ENCODE measurements at regions not wholly inside any gene's neighbourhood (a gene's known extent, or its start where the extent isn't known, plus 50 kb on each side); places are given as distances from the start of the nearest gene placed in this dataset.
"Not testable (repeated sequence)": the region's sequence is repeated elsewhere in the genome, so short reads cannot be mapped to it uniquely, and the experiment has no call there.

- Histone ChIP-seq H3K9me3 (replicated peaks; ENCODE audit: insufficient read depth, low read length) (no peaks in the 10 kb centered on the region), H3K27me3 (replicated peaks; ENCODE audit: insufficient read depth, low read length) (no peaks in the 10 kb centered on the region), H3K4me1 (ENCODE audit: low read length) (no peaks in the 10 kb centered on the region), H4K20me1 (ENCODE audit: insufficient read depth, low read length) (no peaks in the 10 kb centered on the region), H3K79me2 (ENCODE audit: low read length) (no peaks in the 10 kb centered on the region), H3K27ac (ENCODE audit: low read length) (no peak overlapping the region), H3F3A (ENCODE audit: insufficient read depth, low read length) (no peaks in the 10 kb centered on the region), H3K4me3 (ENCODE audit: low read length) (no peak overlapping the region), H3K36me3 (replicated peaks; ENCODE audit: insufficient read depth, low read length) (no peaks in the 10 kb centered on the region), H2AFZ (ENCODE audit: low read length) (no peak overlapping the region), H3K4me2 (ENCODE audit: low read depth, low read length) (no peak overlapping the region), H3K9me2 (replicated peaks; ENCODE audit: insufficient read depth, low read length) (no peaks in the 10 kb centered on the region), H3K9ac (ENCODE audit: low read length) (no peak overlapping the region)
- DNase-seq: no peak
- TF ChIP-seq EZH2 (optimal IDR thresholded peaks at IDR 0.05; ENCODE audit: low read depth, low read length): no peak
- no peak for TF ChIP-seq CTCF (IDR thresholded peaks at IDR 0.05; ENCODE audit: low read length)
- TF ChIP-seq EZH2phosphoT487 (IDR thresholded peaks at IDR 0.05; ENCODE audit: low read length): no peak
Observed at GRCh38 chr9:102892025-102892424, 103.1 kb upstream of the CYLC2 start.

GRCh38 chr9:102888747-102889146, 106.4 kb upstream of the CYLC2 start:
- not testable (repeated sequence) for H3K9ac ChIP-seq (ENCODE audit: low read length); H3K36me3 ChIP-seq (replicated peaks; ENCODE audit: insufficient read depth, low read length); H3K4me2 ChIP-seq (ENCODE audit: low read depth, low read length); DNase-seq; H3K9me3 ChIP-seq (replicated peaks; ENCODE audit: insufficient read depth, low read length); H3K79me2 ChIP-seq (ENCODE audit: low read length); H3K4me3 ChIP-seq (ENCODE audit: low read length); H3K27ac ChIP-seq (ENCODE audit: low read length); H3K9me2 ChIP-seq (replicated peaks; ENCODE audit: insufficient read depth, low read length); H3F3A ChIP-seq (ENCODE audit: insufficient read depth, low read length); H3K4me1 ChIP-seq (ENCODE audit: low read length); H4K20me1 ChIP-seq (ENCODE audit: insufficient read depth, low read length); H2AFZ ChIP-seq (ENCODE audit: low read length); H3K27me3 ChIP-seq (replicated peaks; ENCODE audit: insufficient read depth, low read length)

DNA sequence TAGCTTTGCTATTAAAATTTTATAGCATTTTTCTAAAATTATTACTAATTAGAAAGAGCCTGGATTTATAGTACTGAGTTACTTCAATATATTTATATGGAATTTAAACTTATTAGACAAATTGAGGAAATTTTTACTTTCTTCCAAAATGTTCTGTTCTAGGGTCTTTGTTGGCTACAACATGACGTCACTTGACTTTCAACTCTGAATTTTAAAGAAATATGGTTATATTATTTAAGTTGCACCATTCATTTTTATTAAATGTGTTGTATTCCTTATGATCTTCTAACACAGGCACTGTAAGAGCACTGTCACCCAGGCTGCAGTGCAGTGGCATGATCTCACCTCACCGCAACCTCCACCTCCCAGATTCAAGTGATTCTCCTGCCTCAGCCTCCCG, 119.4 kb upstream of the CYLC2 start:
- Histone ChIP-seq H4K20me1 (ENCODE audit: insufficient read depth, low read length) (no peaks in the 10 kb centered on the region), H3K4me3 (ENCODE audit: low read length) (no peak overlapping the region), H3K4me1 (ENCODE audit: low read length) (no peaks in the 10 kb centered on the region), H3K79me2 (ENCODE audit: low read length) (no peaks in the 10 kb centered on the region), H3K9me2 (replicated peaks; ENCODE audit: insufficient read depth, low read length) (no peaks in the 10 kb centered on the region), H3F3A (ENCODE audit: insufficient read depth, low read length) (no peaks in the 10 kb centered on the region), H3K27me3 (replicated peaks; ENCODE audit: insufficient read depth, low read length) (no peaks in the 10 kb centered on the region), H3K9ac (ENCODE audit: low read length) (no peak overlapping the region), H3K4me2 (ENCODE audit: low read depth, low read length) (no peak overlapping the region), H3K9me3 (replicated peaks; ENCODE audit: insufficient read depth, low read length) (no peaks in the 10 kb centered on the region), H3K36me3 (replicated peaks; ENCODE audit: insufficient read depth, low read length) (no peaks in the 10 kb centered on the region), H2AFZ (ENCODE audit: low read length) (no peak overlapping the region), H3K27ac (ENCODE audit: low read length) (no peak overlapping the region)
- no peak for DNase-seq
- TF ChIP-seq CTCF (IDR thresholded peaks at IDR 0.05; ENCODE audit: low read length) (no peak), EZH2 (optimal IDR thresholded peaks at IDR 0.05; ENCODE audit: low read depth, low read length) (no peak), EZH2phosphoT487 (IDR thresholded peaks at IDR 0.05; ENCODE audit: low read length) (no peak)

DNA sequence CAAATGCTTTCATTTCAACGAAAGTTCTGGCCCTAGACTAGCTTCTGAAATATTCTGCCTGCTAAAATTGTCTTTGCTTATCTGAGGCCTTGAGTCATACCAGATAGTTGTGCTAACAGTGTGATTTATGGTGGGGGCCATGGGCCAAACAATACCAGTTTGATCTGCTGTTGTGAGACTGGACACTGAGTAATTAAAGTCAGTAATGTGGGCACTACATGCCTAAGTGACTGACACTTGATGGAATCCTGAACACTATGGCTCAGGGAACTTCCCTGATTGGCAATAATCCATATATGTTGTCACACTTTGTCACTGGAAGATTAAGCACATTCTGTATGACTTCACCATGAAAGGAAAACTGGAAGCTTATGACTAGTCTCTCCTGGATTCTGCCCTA, 127.6 kb upstream of the CYLC2 start:
- TF ChIP-seq CTCF (IDR thresholded peaks at IDR 0.05; ENCODE audit: low read length) (no peak), EZH2 (optimal IDR thresholded peaks at IDR 0.05; ENCODE audit: low read depth, low read length) (no peak), EZH2phosphoT487 (IDR thresholded peaks at IDR 0.05; ENCODE audit: low read length) (no peak)
- Histone ChIP-seq H2AFZ (ENCODE audit: low read length) (no peak overlapping the region), H3K79me2 (ENCODE audit: low read length) (no peaks in the 10 kb centered on the region), H4K20me1 (ENCODE audit: insufficient read depth, low read length) (no peaks in the 10 kb centered on the region), H3K36me3 (replicated peaks; ENCODE audit: insufficient read depth, low read length) (no peaks in the 10 kb centered on the region), H3K27ac (ENCODE audit: low read length) (no peak overlapping the region), H3K9ac (ENCODE audit: low read length) (no peak overlapping the region), H3K9me2 (replicated peaks; ENCODE audit: insufficient read depth, low read length) (no peaks in the 10 kb centered on the region; the same call in 1 of the 2 replicates), H3K4me2 (ENCODE audit: low read depth, low read length) (no peak overlapping the region), H3K27me3 (replicated peaks; ENCODE audit: insufficient read depth, low read length) (no peaks in the 10 kb centered on the region), H3K9me3 (replicated peaks; ENCODE audit: insufficient read depth, low read length) (no peaks in the 10 kb centered on the region), H3K4me3 (ENCODE audit: low read length) (no peak overlapping the region), H3F3A (ENCODE audit: insufficient read depth, low read length) (0 out of 2 replicates have a peak, but pooled peaks cover 2% of the 10 kb centered on the region), H3K4me1 (ENCODE audit: low read length) (0 out of 2 replicates have a peak, but pooled peaks cover 3% of the 10 kb centered on the region)
- DNase-seq: no peak
